Ishikawa (cell line): ENCODE measurements at regions not wholly inside any gene's neighbourhood (a gene's known extent, or its start where the extent isn't known, plus 50 kb on each side); places are given as distances from the start of the nearest gene placed in this dataset.

ENCODE experiments used
- EP300 ChIP-seq: IDR thresholded peaks from 2 replicates; pipeline ENCODE4 v1.6.1; 2012; ENCODE audit warnings: borderline replicate concordance
- TF ChIP-seq, protein P1 (sequence below): IDR thresholded peaks from 2 replicates; pipeline ENCODE4 v1.6.1; 2012

DNA sequence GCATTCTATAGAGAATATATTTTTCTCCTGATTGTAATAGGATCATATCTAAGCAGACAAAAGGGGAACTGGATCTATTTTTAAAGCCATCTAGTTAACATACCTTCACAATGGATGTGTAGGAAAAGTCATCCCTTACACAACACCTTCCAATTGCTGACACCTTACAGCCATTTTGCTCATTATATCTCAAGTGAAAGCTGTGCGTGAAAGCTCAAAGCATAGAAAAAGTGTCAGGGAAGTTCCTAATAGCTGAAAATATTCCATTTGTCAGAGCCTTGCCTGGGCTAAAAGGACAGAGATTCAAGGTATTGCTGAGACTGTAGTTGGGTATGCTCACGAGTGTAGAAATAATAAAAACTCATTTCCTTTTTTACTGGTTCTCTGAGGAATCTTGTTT lies 340.6 kb upstream of the KLHL1 start:
- no peak for TF ChIP-seq EP300
- TF ChIP-seq, protein P1, sequence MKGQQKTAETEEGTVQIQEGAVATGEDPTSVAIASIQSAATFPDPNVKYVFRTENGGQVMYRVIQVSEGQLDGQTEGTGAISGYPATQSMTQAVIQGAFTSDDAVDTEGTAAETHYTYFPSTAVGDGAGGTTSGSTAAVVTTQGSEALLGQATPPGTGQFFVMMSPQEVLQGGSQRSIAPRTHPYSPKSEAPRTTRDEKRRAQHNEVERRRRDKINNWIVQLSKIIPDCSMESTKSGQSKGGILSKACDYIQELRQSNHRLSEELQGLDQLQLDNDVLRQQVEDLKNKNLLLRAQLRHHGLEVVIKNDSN, result no peak
